GM21576 (cell line): ENCODE measurements at regions not wholly inside any gene's neighbourhood (a gene's known extent, or its start where the extent isn't known, plus 50 kb on each side); places are given as distances from the start of the nearest gene placed in this dataset.
"Not testable (repeated sequence)": the region's sequence is repeated elsewhere in the genome, so short reads cannot be mapped to it uniquely, and the experiment has no call there.

ENCODE experiments used
- ATAC-seq: cut with Tn5 transposase; IDR thresholded peaks from one replicate; pipeline ENCODE4 v1.9.1; 2021; ENCODE audit warnings: mild to moderate bottlenecking, moderate library complexity; ENCODE audit not compliant: unreplicated experiment

DNA sequence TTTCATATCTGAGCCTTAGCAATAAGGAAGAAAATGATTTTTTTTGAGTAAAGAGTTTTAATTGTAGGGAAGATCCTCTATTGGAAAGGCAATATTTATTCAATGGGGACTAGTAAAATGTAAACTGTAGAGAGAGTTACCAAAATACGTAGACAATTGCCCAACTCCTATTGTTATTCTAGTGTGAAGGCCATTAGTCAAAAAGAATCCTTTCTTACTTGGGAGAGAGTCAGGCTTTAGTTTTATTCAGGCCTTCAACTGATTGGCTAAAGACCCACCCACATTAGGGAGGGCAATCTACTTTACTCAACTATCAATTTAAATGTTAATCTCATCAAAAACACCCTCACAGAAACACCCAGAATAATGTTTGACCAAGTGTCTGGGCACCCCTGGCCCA lies 485.8 kb upstream of the ATXN7L3B start:
- ATAC-seq, result no peak

DNA sequence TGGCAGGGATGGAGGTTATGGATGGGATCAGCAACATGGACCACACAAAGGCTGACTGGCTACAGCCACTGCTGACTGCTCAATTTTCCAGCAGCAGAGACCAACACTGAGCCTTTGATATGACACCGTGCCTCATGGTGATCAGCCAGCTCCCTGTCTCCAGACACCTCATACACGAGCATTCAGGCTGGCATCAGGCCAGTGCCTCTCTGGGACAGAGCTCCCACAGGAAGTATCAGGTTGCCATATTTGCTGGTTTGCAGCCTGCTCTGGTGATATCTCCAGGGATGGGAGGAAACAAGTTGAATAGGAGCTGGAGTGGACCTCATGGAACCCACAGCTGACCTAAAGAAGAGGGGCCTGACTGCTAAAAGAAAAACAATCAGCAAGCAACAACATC lies 471.2 kb upstream of the ATXN7L3B start:
- ATAC-seq, result no peak

DNA sequence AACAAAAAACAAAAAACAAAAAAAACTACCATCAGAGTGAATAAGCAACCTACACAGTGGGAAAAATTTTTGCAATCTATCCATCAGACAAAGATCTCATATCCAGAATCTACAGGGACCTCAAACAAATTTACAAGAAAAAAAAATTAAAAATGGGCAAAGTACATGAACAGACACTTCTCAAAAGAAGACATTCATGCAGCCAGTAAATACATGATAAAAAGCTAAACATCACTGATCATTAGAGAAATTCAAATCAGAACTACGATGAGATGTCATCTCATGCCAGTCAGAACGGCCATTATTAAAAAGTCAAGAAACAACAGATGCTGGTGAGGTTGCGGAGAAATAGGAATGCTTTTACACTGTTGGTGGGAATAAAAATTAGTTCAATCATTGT lies 466.5 kb upstream of the ATXN7L3B start:
- no peak for ATAC-seq

DNA sequence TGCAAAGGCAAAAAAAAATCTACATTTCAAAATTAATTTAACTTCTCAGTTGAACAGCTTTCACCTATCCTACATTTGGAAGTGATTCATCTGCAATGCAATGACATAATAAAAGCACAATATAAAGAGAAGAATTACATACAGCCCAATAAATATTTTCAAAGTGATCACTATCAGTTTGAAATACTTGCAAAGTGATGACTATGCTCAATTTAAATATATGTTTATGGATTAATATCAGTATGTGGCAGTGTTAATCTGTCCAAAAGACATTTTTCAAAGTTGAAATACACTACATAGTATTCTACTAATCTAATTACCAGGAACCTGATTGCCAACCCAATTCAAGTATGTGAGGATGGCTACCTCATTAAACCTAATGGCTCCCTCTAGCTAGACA lies 460.7 kb upstream of the ATXN7L3B start:
- no peak for ATAC-seq

DNA sequence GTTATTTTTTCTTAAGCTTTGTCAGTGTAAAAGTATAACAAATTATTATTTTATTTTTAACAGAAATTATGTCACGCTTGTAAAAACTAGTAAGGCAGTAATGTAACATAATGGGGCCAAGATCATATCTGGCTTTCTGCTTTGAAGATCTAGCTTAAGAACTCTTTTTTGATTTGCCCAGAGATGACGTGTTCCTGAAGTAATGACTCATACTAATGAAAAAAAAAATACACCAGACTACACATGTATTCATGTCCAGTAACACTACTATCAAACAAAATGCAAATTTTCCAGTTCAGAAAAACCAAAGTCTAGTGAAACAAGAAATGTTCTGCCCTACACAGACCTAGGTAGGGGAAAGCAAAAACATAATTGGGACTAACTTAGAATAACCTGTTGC lies 432.2 kb upstream of the ATXN7L3B start:
- no peak for ATAC-seq

DNA sequence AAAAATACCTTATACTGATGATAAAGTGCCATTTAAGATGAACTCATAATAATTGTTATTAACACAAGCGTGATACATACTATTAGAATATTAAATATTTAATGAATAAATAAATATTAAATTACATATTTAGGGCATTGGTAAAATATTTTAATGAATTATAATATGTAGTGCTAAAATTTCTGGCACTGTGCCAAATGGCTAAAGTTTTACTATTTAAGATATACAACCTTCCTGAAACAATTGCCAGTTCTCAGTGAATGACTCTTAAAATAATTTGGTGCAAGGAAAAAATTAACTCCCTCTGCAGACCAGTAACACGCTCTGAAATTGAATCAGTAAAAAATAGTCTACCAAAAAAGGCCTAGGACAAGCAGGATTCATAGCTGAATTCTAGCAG lies 428.9 kb upstream of the ATXN7L3B start:
- no peak for ATAC-seq

DNA sequence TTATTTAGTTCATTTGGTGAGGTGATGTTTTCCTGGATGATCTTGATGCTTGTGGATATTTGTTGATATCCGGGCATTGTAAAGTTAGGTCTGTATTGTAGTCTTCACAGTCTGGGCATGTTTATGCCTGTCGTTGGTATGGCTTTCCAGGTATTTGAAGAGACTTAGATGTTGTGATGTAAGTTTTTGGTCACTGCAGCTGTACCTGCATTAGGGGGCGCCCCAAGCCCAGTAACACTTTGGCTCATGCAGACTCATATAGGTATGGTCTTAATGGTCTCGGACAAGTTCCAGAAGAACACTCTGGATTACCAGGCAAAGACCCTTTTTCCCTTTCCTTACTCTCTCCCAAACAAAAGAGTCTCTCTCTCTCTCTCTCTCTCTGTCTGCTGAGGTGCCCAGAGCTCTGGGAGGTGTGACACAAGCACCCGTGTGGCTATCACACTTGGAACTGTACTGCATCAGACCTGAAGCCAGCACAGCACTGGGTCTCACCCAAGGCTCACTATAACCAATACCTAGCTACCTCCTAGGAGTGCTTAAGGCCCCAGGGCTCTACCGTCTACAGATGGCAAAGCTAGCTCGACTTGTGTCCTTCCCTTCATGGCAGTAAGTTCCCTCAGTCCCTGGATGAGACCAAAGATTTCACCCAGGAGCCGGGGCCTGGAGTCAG lies 425.8 kb upstream of the ATXN7L3B start:
- ATAC-seq, result no peak

DNA sequence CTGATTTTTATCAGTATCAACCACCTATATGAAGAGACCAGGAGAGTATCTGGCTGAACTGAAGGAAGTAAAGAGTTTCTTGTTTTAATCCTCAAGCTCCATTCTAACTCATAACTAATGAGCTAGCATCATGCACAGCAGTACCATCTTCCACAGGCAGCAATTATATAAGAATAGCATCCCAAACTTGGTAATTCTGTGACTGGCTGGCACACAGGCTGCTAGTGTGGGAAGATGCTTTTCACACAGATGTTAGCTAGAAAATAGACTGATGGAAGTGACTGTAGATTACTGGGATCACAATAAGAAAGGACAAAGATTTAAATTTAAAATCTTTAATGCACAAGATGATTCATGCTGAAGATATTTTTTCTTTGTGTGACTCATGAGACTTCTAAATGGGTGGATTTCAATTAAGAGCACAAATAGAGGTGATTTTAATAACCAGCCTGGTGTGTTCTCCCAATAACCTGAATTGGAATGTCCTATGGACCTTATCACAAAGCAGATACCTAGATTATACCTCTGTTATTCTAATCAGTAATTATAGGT lies 417.7 kb upstream of the ATXN7L3B start:
- no peak for ATAC-seq

DNA sequence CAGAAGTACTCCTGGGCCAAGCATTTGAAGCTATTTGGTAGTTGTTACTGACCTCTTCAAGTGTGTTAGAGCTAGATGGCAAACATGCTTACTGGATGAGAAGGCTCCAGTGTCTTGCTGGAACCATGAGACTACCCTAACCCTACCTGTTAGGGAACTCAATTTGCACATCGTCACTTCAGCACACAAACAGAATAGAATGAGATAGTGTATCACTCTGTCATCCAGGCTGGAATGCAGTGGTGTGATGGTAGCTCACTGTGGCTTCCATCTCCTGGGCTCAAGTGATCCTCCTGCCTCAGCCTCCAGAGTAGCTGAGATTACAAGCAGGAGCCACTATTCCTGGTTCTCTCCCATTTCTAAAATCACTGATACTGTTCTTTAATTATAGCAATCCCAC lies 417.0 kb upstream of the ATXN7L3B start:
- ATAC-seq, result no peak

DNA sequence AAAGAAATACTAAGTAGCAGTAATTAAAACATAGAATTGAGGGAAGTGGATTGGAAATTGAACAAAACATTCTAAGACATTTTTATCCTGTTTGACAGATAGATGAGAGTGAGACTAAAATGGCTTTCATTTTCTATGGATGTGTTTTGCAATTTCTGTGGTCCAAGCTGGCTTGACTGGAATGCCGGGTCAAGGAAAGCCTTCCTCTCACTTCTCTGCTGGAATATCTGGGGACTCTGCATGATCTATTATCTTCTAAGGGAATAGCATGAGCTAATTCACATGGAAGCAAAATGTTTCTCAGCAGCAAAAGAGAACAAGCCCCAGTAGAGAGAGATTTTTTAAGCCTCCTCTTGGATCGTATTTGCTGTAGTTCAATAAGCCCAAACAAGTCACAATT lies 407.9 kb upstream of the ATXN7L3B start:
- no peak for ATAC-seq

DNA sequence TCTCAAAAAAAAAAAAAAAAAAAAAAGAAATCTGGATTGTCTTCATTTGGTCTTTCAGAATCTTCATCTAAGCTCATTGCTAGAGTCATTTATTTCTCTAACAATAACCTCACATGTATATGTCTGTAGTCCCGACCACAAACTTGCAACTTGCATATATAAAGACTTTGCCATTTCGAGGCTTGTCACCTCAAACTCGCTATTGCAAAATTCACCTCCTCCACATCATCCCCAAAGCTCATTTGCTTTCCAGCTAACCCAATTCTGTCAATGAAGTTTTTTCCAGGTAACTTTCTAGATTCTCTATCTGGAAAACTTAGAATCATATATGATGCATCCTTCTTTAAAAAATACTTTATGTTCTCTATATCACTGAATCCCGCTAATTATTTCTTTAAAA lies 393.2 kb upstream of the ATXN7L3B start:
- ATAC-seq, result no peak

DNA sequence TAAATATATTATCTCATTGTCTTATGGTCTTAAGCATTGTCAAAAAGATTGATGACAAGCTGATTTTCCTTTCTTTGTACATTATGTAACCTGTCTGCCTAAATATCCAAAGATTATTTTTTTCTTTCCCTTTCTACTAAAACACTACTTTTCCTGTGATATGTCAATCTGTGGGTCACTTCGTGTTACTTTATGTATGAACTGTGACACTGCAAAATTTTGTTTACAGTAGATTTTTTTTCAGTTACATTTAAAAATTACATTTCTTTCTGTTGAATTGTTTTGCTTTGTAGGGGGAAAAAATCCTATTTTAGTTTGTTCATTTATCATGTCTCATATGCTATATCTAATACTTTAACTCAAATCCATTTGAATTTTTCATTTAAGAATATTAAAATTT lies 392.3 kb upstream of the ATXN7L3B start:
- ATAC-seq, result no peak

DNA sequence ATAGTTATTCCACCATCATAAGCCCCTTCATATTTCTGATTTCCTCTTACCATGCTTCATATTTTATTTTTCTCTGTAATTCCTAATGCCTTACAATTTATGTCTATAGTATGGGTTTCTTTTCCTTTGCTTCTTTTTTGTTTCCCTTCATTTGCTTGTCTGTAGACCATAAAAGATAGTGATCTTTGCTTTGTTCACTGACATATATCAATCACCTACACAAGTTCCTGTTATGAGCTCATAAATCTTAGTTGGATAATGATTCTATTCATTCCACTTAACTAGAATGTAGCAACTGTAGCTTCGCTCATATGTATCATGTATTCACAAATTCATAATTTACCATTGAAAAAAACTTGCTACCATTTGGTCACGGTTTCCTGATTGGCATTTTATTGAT lies 388.8 kb upstream of the ATXN7L3B start:
- ATAC-seq, result no peak

DNA sequence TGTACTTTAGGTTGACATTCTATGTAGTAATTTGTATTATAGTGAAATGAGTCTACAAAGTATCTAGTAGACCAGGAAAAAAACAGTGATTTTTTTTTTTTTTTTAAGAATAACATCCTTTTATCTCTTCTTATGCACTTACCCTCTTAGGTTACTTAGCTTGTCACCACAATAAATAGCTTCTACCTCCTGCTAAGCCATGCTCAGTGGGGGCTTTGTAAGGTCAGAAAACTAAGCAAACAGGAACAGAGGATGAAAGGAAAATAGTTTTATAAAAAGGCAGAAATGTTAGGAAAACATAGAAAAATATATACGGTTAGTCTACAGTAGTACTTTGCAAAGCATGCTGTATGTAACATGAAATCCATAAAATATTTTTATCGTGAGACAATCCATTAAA lies 385.3 kb upstream of the ATXN7L3B start:
- no peak for ATAC-seq

DNA sequence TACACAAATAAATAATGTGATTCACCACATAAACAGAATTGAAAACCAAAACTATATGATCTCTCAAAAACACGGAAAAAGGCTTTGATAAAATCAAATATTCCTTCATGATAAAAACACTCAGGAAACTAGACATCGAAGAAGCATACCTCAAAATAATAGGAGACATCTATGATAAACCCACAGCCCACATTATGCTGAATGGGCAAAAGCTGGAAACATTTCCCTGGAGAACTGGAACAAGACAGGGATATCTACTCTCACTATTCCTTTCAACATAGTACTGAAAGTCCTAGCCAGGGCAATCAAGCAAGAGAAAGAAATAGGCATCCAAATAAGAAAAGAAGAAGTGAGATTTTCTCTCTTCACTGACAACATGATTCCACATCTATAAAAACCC lies 371.5 kb upstream of the ATXN7L3B start:
- ATAC-seq, result no peak

DNA sequence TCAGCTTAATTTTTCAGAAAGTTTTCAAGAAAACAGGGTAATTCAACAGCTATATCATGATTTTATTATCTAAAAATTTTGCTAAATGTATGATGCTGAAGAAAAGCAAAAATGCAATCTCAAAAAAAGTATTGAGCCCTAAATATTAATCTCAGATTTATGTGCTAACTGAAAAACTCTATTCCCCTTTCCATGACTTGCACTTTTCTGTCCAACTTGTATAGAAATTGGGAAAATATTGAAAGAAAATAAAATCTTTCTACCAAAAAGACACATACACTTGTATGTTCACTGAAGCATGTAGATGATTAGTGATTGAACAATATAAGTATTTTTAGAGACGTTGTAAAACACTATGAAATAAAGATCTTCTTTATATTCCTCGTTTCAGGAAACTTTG lies 368.0 kb upstream of the ATXN7L3B start:
- ATAC-seq, result no peak

DNA sequence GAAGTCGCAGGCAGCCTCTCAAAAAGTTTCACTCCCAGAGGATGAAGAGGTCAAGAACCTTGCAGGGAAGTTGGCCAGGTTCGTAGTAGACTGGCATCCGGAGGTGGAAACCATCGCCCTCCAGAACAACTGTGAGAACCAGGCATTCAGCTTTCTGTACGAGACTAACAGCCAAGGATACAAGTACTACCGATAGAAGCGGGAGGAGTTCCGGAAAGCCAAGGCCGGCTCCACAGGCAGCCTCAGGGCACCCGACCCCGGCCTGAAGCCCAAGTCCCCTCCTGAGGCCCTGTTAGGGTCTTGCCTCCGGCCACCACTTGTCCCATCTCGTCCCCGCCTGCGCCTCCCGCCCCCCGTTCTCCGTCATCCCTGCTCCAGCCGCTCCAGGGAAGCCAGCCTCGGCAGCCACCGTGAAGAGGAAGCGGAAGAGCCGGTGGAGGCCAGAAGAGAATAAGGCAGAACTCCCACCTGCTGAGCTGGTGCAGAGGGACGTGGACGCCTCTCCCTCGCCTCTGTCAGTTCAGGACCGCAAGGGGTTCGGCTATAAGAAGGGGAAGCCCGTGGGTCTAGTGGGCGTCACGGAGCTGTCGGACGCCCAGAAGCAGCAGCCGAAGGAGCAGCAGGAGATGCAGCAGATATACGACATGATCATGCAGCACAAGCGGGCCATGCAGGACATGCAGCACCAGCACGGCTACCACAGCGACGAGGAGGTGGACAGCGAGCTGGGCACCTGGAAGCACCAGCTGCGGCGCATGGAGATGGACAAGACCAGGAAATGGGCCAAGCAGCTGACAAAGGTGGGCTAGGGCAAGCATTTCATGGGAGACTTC lies 366.8 kb upstream of the ATXN7L3B start:
- no peak for ATAC-seq

DNA sequence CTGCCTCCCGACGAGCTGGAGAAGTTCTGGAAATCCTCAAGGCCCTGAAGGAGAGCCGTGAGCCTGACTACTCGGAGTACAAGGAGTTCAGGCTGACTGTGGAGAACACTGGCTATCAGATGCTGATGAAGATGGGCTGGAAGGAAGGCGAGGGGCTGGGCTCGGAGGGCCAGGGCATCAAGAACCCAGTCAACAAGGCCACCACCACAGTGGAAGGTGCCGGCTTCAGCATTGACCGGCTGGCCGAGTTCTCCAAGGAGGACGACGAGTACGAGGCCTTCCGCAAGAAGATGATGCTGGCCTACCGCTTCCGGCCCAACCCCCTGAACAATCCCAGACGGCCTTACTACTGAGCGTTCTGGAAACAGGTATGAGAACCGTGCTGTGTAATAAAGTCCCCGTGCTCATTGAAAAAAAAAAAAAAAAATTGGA lies 366.1 kb upstream of the ATXN7L3B start:
- ATAC-seq, result no peak

DNA sequence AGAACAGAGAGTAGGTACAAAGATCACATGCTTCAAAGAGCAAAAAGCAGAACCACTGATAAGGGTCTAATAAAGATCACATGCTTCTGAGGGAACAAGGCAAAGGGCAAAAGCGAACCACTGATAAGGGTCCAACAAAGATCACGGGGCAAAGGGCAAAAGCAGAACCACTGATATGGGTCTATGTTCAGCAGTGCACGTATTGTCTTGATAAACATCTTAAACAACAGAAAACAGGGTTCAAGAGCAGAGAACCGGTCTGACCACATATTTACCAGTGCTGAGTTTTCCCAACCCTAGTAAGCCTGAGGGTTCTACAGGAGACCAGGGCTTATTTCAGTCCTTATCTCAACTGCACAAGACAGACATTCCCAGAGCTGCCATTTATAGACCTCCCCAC lies 362.7 kb upstream of the ATXN7L3B start:
- ATAC-seq, result not testable (repeated sequence)

DNA sequence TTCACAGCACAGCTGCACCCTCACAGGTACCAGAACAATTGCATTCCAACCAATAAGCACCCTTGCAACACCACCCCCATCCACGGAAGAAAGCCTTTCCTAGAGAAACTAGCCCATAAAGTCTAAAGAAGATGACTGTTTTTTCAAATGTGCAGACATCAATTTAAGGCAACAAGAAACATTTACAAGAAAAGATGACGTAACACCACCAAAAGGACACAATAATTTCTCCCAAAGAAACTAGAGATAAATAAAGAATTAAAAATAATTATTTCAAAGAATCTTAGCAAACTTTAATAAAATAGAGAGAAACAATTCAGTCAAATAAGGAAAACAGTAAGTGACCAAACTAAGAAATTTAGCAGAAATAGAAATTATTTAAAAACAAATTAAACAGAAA lies 352.3 kb upstream of the ATXN7L3B start:
- no peak for ATAC-seq

DNA sequence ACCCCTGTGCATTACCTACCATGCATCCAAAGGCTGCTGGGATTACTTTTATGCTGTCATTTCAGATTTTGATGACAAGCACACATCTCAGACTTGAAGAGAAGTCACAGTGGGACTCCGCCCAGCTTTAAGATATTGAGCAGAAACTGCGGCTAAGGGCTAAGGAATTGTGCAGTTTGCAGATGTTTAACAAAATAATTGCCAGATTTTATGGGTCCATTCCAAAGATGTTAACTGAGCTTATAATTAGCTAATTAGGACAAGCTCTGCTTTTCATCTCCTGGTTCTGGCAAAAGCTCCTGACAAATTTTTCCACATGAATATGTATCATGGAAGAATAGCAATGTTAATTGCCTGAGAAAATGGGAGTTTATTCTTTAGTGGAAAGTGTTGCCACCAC lies 344.4 kb upstream of the ATXN7L3B start:
- no peak for ATAC-seq

DNA sequence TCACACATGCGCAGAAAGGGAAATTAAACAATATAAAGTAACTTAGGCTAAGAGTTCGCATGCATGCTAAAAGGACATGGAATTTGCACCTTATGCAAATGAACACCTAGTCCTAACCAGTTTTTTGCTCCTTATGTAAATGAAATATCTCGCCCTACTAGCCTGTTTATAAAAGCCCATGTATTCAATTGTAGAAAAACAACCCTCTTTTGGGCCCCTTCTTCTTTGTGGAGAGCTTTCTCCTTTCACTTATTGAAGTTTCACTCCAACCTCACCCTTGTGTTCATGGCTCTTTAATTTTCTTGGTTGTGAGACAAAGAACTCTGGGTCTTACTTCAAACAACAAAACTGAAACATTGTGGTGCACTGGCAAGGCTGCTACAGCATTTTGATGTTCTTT lies 333.4 kb upstream of the ATXN7L3B start:
- no peak for ATAC-seq
